Liver (tissue), 8 donors: ENCODE measurements at regions not wholly inside any gene's neighbourhood (a gene's known extent, or its start where the extent isn't known, plus 50 kb on each side); places are given as distances from the start of the nearest gene placed in this dataset.

Source experiments
- DNase-seq: peaks from one replicate; pipeline ENCODE4 v3.0.0-alpha.2; 2017; ENCODE audit warnings: low spot score
- H3K27ac ChIP-seq, 2 donors: one replicate each; pipeline ENCODE4 v1.7.0; 2013; ENCODE audit warnings: inconsistent platforms in 2 of 2, low read length in 2 of 2, control low read depth in 1 of 2, low read depth in 1 of 2, mild to moderate bottlenecking in 1 of 2
- H3K27me3 ChIP-seq, 4 donors: one replicate each; pipeline versions ENCODE4 v1.6.1 to v1.7.0; 2013; ENCODE audit warnings: low read length in 3 of 4, inconsistent platforms in 1 of 4, mild to moderate bottlenecking in 1 of 4, moderate library complexity in 1 of 4; ENCODE audit not compliant: control insufficient read depth in 4 of 4, insufficient read depth in 4 of 4
- H3K36me3 ChIP-seq, 4 donors: one replicate each; pipeline versions ENCODE4 v1.6.1 to v1.7.0; 2013; ENCODE audit warnings: low read length in 3 of 4, mild to moderate bottlenecking in 3 of 4, low read depth in 1 of 4, moderate library complexity in 1 of 4; ENCODE audit not compliant: control insufficient read depth in 4 of 4, insufficient read depth in 3 of 4
- H3K4me1 ChIP-seq, 4 donors: one replicate each; pipeline versions ENCODE4 v1.6.1 to v1.7.0; 2013; ENCODE audit warnings: low read length in 3 of 4, mild to moderate bottlenecking in 3 of 4, moderate library complexity in 1 of 4; ENCODE audit not compliant: control insufficient read depth in 4 of 4, insufficient read depth in 4 of 4
- H3K4me3 ChIP-seq, 3 donors: one replicate each; pipeline versions ENCODE4 v1.6.1 to v1.7.0; 2013; ENCODE audit warnings: low read length in 3 of 3, control low read depth in 1 of 3, low read depth in 1 of 3, mild to moderate bottlenecking in 1 of 3
- H3K9ac ChIP-seq, 2 donors: one replicate each; pipeline ENCODE4 v1.7.0; 2013; ENCODE audit warnings: low read length in 2 of 2, mild to moderate bottlenecking in 2 of 2, moderate library complexity in 2 of 2, control low read depth in 1 of 2, low read depth in 1 of 2
- H3K9me3 ChIP-seq, 4 donors: one replicate each; pipeline versions ENCODE4 v1.6.1 to v1.7.0; 2013; ENCODE audit warnings: low read length in 3 of 4; ENCODE audit not compliant: control insufficient read depth in 4 of 4
- ATF3 ChIP-seq: IDR thresholded peaks from 2 replicates; pipeline ENCODE4 v1.6.1; 2016; ENCODE audit warnings: antibody characterized with exemption
- CTCF ChIP-seq: fragments of 150-350 bp; IDR thresholded peaks from 2 replicates; pipeline ENCODE4 v1.5.1; 2017; ENCODE audit warnings: improper control_type of control experiment, low read depth, low read length; ENCODE audit not compliant: missing input control
- EGR1 ChIP-seq, 2 donors: IDR thresholded peaks; 2 replicates each; pipeline ENCODE4 v1.6.1; 2016 to 2018; ENCODE audit warnings: antibody characterized with exemption in 2 of 2, low read depth in 2 of 2
- FOXA1 ChIP-seq: IDR thresholded peaks from 2 replicates; pipeline ENCODE4 v1.6.1; 2016; ENCODE audit warnings: antibody characterized with exemption
- FOXA2 ChIP-seq: IDR thresholded peaks from 2 replicates; pipeline ENCODE4 v1.6.1; 2016; ENCODE audit warnings: antibody characterized with exemption
- GABPA ChIP-seq, 2 donors: IDR thresholded peaks in 1 of 2; conservative IDR thresholded peaks in 1 of 2; 2 replicates each; pipeline ENCODE4 v1.6.1; 2016; ENCODE audit warnings: antibody characterized with exemption in 2 of 2, mild to moderate bottlenecking in 1 of 2, moderate library complexity in 1 of 2
- HNF4A ChIP-seq, 2 donors: conservative IDR thresholded peaks; 2 replicates each; pipeline ENCODE4 v1.6.1; 2016; ENCODE audit warnings: antibody characterized with exemption in 2 of 2, mild to moderate bottlenecking in 2 of 2
- HNF4G ChIP-seq: IDR thresholded peaks from 2 replicates; pipeline ENCODE4 v1.6.1; 2016; ENCODE audit warnings: antibody characterized with exemption
- JUND ChIP-seq, 2 donors: IDR thresholded peaks; 2 replicates each; pipeline ENCODE4 v1.6.1; 2016; ENCODE audit warnings: antibody characterized with exemption in 2 of 2
- NR2F2 ChIP-seq: IDR thresholded peaks from 2 replicates; pipeline ENCODE4 v1.6.1; 2016; ENCODE audit warnings: antibody characterized with exemption
- RAD21 ChIP-seq, 2 donors: IDR thresholded peaks; 2 replicates each; pipeline ENCODE4 v1.6.1; 2016; ENCODE audit warnings: antibody characterized with exemption in 2 of 2, mild to moderate bottlenecking in 2 of 2
- REST ChIP-seq: IDR thresholded peaks from 2 replicates; pipeline ENCODE4 v1.6.1; 2016; ENCODE audit warnings: antibody characterized with exemption, mild to moderate bottlenecking
- RXRA ChIP-seq, 2 donors: IDR thresholded peaks; 2 replicates each; pipeline ENCODE4 v1.6.1; 2017 to 2018; ENCODE audit warnings: antibody characterized with exemption in 2 of 2, mild to moderate bottlenecking in 1 of 2
- SP1 ChIP-seq: IDR thresholded peaks from 2 replicates; pipeline ENCODE4 v1.6.1; 2018; ENCODE audit warnings: antibody characterized with exemption, mild to moderate bottlenecking
- TAF1 ChIP-seq: conservative IDR thresholded peaks from 2 replicates; pipeline ENCODE4 v1.6.1; 2016; ENCODE audit warnings: antibody characterized with exemption, mild to moderate bottlenecking
- YY1 ChIP-seq: IDR thresholded peaks from 2 replicates; pipeline ENCODE4 v1.6.1; 2016; ENCODE audit warnings: antibody characterized with exemption, mild to moderate bottlenecking
- ZBTB33 ChIP-seq: IDR thresholded peaks from 2 replicates; pipeline ENCODE4 v1.6.1; 2016; ENCODE audit warnings: antibody characterized with exemption
- WGBS: extraction: QIAGEN DNeasy Blood & Tissue Kit; methylation state at CpG from one replicate; pipeline ENCODE4 v1.1.7; 2013; 5-methylcytosine and 5-hydroxymethylcytosine counted together
- donor health status: healthy.
- donor health status: healthy.
- donor health status: healthy.
- donor health status: healthy.
- donor health status: healthy.

GRCh38 chr2:83058683-83059082 is 1400.4 kb downstream of the SUCLG1 start:
- Histone ChIP-seq H3K27me3 (no peaks in the 10 kb centered on the region), H3K27ac (no peak overlapping the region), H3K4me3 (no peak overlapping the region), H3K9ac (no peak overlapping the region), H3K4me1 (no peaks in the 10 kb centered on the region), H3K36me3 (no peaks in the 10 kb centered on the region), H3K9me3 (no peaks in the 10 kb centered on the region)
- TF ChIP-seq RAD21 (IDR thresholded peaks at IDR 0.05) (no peak), CTCF (no peak), ATF3 (no peak), NR2F2 (no peak), GABPA (IDR thresholded peaks at IDR 0.05 in 1 of 2, conservative IDR thresholded peaks at IDR 0.05 in 1 of 2) (no peak), EGR1 (IDR thresholded peaks at IDR 0.05; ENCODE audit: low read depth in 2 of 2) (no peak), SP1 (no peak), YY1 (no peak), JUND (IDR thresholded peaks at IDR 0.05) (no peak), HNF4A (conservative IDR thresholded peaks at IDR 0.05) (no peak), HNF4G (no peak), ZBTB33 (no peak), TAF1 (no peak), FOXA2 (no peak)
- 81% methylated on average over 2 of the region's 2 CpGs for WGBS
- no peak for DNase-seq

- no peak for DNase-seq
- no peak overlapping the region for H3K4me3 ChIP-seq
- H3K9ac ChIP-seq = no peak overlapping the region
- TF ChIP-seq EGR1 (IDR thresholded peaks at IDR 0.05; ENCODE audit: low read depth in 2 of 2) (no peak), RAD21 (IDR thresholded peaks at IDR 0.05) (no peak)
- whole genome bisulfite sequencing = 37% methylated on average over 1 of the region's 1 CpG
- H3K27me3 ChIP-seq = no peaks in the 10 kb centered on the region
- no peak overlapping the region for H3K27ac ChIP-seq
- H3K36me3 ChIP-seq = no peaks in the 10 kb centered on the region
- no peaks in the 10 kb centered on the region for H3K4me1 ChIP-seq
- H3K9me3 ChIP-seq = no peaks in the 10 kb centered on the region
Measured at GRCh38 chr2:83055376-83056010, 1403.6 kb downstream of the SUCLG1 start.

GRCh38 chr2:83054751-83055150 is 1404.3 kb downstream of the SUCLG1 start:
- no peak for DNase-seq
- Histone ChIP-seq H3K27me3 (no peaks in the 10 kb centered on the region), H3K4me1 (no peaks in the 10 kb centered on the region), H3K36me3 (no peaks in the 10 kb centered on the region), H3K27ac (no peak overlapping the region), H3K9me3 (no peaks in the 10 kb centered on the region), H3K9ac (no peak overlapping the region), H3K4me3 (no peak overlapping the region)
- WGBS = 97% methylated on average over 2 of the region's 2 CpGs
- TF ChIP-seq FOXA1 (no peak), FOXA2 (no peak), GABPA (IDR thresholded peaks at IDR 0.05 in 1 of 2, conservative IDR thresholded peaks at IDR 0.05 in 1 of 2) (no peak), RXRA (IDR thresholded peaks at IDR 0.05) (no peak), HNF4G (no peak), YY1 (no peak), NR2F2 (no peak), ZBTB33 (no peak), ATF3 (no peak), EGR1 (IDR thresholded peaks at IDR 0.05; ENCODE audit: low read depth in 2 of 2) (no peak), RAD21 (IDR thresholded peaks at IDR 0.05) (no peak), TAF1 (no peak), REST (no peak)
